ENCODE measurements at regions not wholly inside any gene's neighbourhood (a gene's known extent, or its start where the extent isn't known, plus 50 kb on each side); places are given as distances from the start of the nearest gene placed in this dataset.
"Not testable (repeated sequence)": the region's sequence is repeated elsewhere in the genome, so short reads cannot be mapped to it uniquely, and the experiment has no call there.

DNA sequence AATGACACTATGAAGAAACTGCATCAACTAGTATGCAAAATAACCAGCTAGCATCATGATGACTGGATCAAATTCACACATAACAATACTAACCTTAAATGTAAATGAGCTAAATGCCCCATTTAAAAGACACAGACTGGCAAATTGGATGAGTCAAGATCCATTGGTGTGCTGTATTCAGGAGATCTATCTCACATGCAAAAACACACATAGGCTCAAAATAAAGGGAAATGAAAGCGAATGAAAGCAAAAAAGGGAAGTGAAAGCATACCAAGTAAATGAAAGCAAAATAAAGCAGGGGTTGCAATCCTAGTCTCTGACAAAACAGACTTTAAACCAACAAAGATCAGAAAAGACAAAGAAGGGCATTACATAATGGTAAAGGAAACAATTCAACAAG, 272.3 kb upstream of the ECI2 start:
- not testable (repeated sequence) for H3K4me1 ChIP-seq (ENCODE audit: control insufficient read depth, insufficient read depth, low read length); H3K9ac ChIP-seq (ENCODE audit: low read depth, low read length); H3K4me3 ChIP-seq (ENCODE audit: low read depth, low read length); H3K27me3 ChIP-seq (ENCODE audit: control insufficient read depth, insufficient read depth, low read length); H3K9me3 ChIP-seq (ENCODE audit: control insufficient read depth, insufficient read depth, low read length); H3K27ac ChIP-seq (ENCODE audit: low read depth, low read length); H3K36me3 ChIP-seq (ENCODE audit: control insufficient read depth, insufficient read depth, low read length)

DNA sequence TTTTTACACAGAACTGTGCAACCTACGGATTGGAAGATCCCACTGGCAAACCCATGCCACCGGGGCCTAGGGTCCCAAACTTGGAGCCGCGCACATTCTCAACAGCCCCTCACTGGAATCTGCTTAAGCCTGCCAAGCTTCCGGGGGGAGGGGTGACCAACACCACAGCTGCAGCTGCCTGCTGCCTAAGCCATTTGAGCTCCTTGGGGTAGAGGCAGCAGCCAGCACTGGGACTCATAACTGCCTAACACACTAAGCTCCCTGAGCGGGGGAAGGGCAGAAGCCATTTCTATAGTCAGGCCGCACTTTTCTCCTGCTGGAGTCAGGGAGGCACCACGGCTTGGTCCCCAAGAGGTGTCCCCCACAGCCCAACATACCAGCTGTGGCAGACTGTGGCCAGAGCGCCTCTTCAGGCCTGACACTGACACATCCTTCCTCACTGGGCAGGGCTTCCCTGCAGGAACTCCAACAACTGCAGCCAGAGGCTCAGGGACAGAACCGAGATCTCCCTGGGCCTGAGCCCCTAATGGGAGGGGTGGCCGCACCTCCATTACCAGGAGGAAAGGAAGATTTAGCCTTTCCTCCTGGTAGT, 270.3 kb upstream of the ECI2 start:
- Histone ChIP-seq H3K4me1 (ENCODE audit: control insufficient read depth, insufficient read depth, low read length) (0 out of 2 replicates have a peak, but pooled peaks cover 4% of the 10 kb centered on the region), H3K9me3 (ENCODE audit: control insufficient read depth, insufficient read depth, low read length) (no peaks in the 10 kb centered on the region), H3K36me3 (ENCODE audit: control insufficient read depth, insufficient read depth, low read length) (no peaks in the 10 kb centered on the region), H3K27ac (ENCODE audit: low read depth, low read length) (no peak overlapping the region), H3K27me3 (ENCODE audit: control insufficient read depth, insufficient read depth, low read length) (no peaks in the 10 kb centered on the region), H3K9ac (ENCODE audit: low read depth, low read length) (no peak overlapping the region), H3K4me3 (ENCODE audit: low read depth, low read length) (no peak overlapping the region)

GRCh38 chr6:4404415-4404814, 269.0 kb upstream of the ECI2 start:
- Histone ChIP-seq H3K9me3 (ENCODE audit: control insufficient read depth, insufficient read depth, low read length) (no peaks in the 10 kb centered on the region), H3K4me1 (ENCODE audit: control insufficient read depth, insufficient read depth, low read length) (0 out of 2 replicates have a peak, but pooled peaks cover 4% of the 10 kb centered on the region), H3K27ac (ENCODE audit: low read depth, low read length) (no peak overlapping the region), H3K27me3 (ENCODE audit: control insufficient read depth, insufficient read depth, low read length) (no peaks in the 10 kb centered on the region), H3K4me3 (ENCODE audit: low read depth, low read length) (no peak overlapping the region), H3K36me3 (ENCODE audit: control insufficient read depth, insufficient read depth, low read length) (no peaks in the 10 kb centered on the region), H3K9ac (ENCODE audit: low read depth, low read length) (no peak overlapping the region)

GRCh38 chr6:4403828-4404227, 268.5 kb upstream of the ECI2 start:
- Histone ChIP-seq H3K36me3 (ENCODE audit: control insufficient read depth, insufficient read depth, low read length) (no peaks in the 10 kb centered on the region), H3K4me1 (ENCODE audit: control insufficient read depth, insufficient read depth, low read length) (0 out of 2 replicates have a peak, but pooled peaks cover 4% of the 10 kb centered on the region), H3K9me3 (ENCODE audit: control insufficient read depth, insufficient read depth, low read length) (no peaks in the 10 kb centered on the region), H3K9ac (ENCODE audit: low read depth, low read length) (no peak overlapping the region), H3K27me3 (ENCODE audit: control insufficient read depth, insufficient read depth, low read length) (no peaks in the 10 kb centered on the region), H3K27ac (ENCODE audit: low read depth, low read length) (no peak overlapping the region), H3K4me3 (ENCODE audit: low read depth, low read length) (no peak overlapping the region)

GRCh38 chr6:4403023-4403752, 267.8 kb upstream of the ECI2 start:
- Histone ChIP-seq H3K36me3 (ENCODE audit: control insufficient read depth, insufficient read depth, low read length) (no peaks in the 10 kb centered on the region), H3K9ac (ENCODE audit: low read depth, low read length) (no peak overlapping the region), H3K4me3 (ENCODE audit: low read depth, low read length) (no peak overlapping the region), H3K4me1 (ENCODE audit: control insufficient read depth, insufficient read depth, low read length) (0 out of 2 replicates have a peak, but pooled peaks cover 4% of the 10 kb centered on the region), H3K9me3 (ENCODE audit: control insufficient read depth, insufficient read depth, low read length) (no peaks in the 10 kb centered on the region), H3K27ac (ENCODE audit: low read depth, low read length) (no peak overlapping the region), H3K27me3 (ENCODE audit: control insufficient read depth, insufficient read depth, low read length) (no peaks in the 10 kb centered on the region)

GRCh38 chr6:4402477-4402976, 267.2 kb upstream of the ECI2 start:
- Histone ChIP-seq H3K27ac (ENCODE audit: low read depth, low read length) (no peak overlapping the region), H3K4me1 (ENCODE audit: control insufficient read depth, insufficient read depth, low read length) (0 out of 2 replicates have a peak, but pooled peaks cover 4% of the 10 kb centered on the region), H3K27me3 (ENCODE audit: control insufficient read depth, insufficient read depth, low read length) (no peaks in the 10 kb centered on the region), H3K9ac (ENCODE audit: low read depth, low read length) (no peak overlapping the region), H3K36me3 (ENCODE audit: control insufficient read depth, insufficient read depth, low read length) (no peaks in the 10 kb centered on the region), H3K4me3 (ENCODE audit: low read depth, low read length) (no peak overlapping the region), H3K9me3 (ENCODE audit: control insufficient read depth, insufficient read depth, low read length) (no peaks in the 10 kb centered on the region)

DNA sequence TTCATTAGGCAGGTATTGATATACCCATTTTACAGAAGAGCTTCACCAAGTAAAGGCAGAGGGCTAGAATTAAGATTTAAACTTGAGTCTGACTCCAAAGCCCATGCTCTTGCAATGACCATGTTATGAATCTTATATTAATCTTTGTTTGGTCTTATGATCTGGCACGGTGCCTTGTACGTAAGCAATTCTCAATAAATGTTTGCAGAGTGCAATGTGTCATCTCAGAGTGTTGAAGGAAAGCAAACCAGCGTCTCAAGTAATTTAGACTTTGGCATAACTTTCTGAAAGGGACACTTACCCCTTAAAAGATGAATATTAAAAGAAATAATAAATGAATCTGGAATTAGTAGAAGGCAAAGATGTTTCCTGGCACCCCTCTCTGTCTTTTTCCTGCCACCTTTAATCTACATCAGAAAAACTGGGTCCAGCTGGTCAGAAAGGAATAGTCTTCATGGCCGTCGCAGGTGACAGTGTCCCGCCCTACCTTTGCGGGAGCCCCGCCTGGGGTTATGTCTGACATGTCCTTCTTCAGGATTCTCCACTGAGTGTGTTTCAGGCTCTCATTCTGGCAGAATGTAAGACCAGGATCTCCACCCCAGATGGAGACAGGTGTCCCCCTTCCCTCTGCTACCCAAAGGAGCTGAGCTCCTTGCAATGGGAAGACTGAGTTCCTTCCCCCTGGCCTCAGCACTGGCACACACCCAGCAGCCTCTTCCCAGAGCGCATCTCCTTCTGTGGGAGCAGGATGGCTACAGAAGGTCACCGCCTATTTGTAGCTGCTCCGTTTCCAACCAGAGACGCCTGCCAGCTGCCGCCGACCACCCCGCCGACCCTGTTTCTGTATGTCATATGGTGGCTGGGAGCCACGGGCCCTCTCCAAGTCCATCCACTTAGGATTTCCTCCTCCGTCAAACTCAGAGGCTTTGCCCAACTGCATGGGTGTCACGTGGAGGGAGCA, 266.3 kb upstream of the ECI2 start:
- H3K9me3 ChIP-seq (ENCODE audit: control insufficient read depth, insufficient read depth, low read length): no peaks in the 10 kb centered on the region
- H3K36me3 ChIP-seq (ENCODE audit: control insufficient read depth, insufficient read depth, low read length): no peaks in the 10 kb centered on the region
- 0 out of 2 replicates have a peak, but pooled peaks cover 4% of the 10 kb centered on the region for H3K4me1 ChIP-seq (ENCODE audit: control insufficient read depth, insufficient read depth, low read length)
- H3K27me3 ChIP-seq (ENCODE audit: control insufficient read depth, insufficient read depth, low read length): no peaks in the 10 kb centered on the region
- H3K27ac ChIP-seq (ENCODE audit: low read depth, low read length): no peak overlapping the region
- no peak overlapping the region for H3K9ac ChIP-seq (ENCODE audit: low read depth, low read length)
- H3K4me3 ChIP-seq (ENCODE audit: low read depth, low read length): no peak overlapping the region

DNA sequence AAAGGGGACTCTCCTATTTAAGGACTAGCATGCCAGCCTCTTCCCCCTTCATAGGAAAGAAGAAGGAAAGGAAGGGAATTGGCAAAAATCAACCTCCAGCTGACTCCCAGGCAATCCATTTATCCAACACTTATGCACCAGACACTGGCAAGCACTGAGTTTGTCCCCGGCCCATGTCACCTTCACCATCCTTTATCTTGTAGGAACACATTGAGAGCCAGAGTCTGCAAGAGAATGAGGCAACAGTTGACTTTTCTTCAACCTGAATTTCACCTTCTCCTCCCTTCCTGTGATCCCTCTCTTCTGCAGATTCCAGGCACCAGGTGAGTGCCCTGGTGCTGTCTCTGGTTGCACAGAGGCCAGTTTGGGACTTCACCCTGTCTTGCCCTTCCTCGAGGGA, 264.3 kb upstream of the ECI2 start:
- Histone ChIP-seq H3K27ac (ENCODE audit: low read depth, low read length) (no peak overlapping the region), H3K36me3 (ENCODE audit: control insufficient read depth, insufficient read depth, low read length) (no peaks in the 10 kb centered on the region), H3K9ac (ENCODE audit: low read depth, low read length) (no peak overlapping the region), H3K9me3 (ENCODE audit: control insufficient read depth, insufficient read depth, low read length) (no peaks in the 10 kb centered on the region), H3K4me3 (ENCODE audit: low read depth, low read length) (no peak overlapping the region), H3K27me3 (ENCODE audit: control insufficient read depth, insufficient read depth, low read length) (no peaks in the 10 kb centered on the region), H3K4me1 (ENCODE audit: control insufficient read depth, insufficient read depth, low read length) (no peaks in the 10 kb centered on the region)

DNA sequence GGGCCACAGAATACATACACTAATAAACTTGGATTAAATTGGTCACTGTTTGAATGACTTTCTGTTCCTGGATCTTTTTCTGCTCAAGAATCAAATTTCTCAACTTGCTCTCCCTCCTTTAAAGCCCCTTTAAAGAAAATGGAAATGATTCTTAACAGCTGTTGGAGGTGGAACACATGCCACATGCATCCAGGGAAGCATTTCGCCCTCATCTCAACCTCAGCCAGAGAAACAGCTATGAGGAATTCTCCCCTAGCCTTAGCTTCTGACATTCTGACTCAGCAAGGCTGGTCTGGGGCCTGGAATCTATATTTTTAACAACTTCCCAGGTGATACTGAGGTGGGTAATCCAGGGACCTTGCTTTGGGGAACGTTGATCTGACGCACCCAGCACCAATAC, 263.4 kb upstream of the ECI2 start:
- Histone ChIP-seq H3K27me3 (ENCODE audit: control insufficient read depth, insufficient read depth, low read length) (no peaks in the 10 kb centered on the region), H3K27ac (ENCODE audit: low read depth, low read length) (no peak overlapping the region), H3K4me1 (ENCODE audit: control insufficient read depth, insufficient read depth, low read length) (no peaks in the 10 kb centered on the region), H3K36me3 (ENCODE audit: control insufficient read depth, insufficient read depth, low read length) (no peaks in the 10 kb centered on the region), H3K9me3 (ENCODE audit: control insufficient read depth, insufficient read depth, low read length) (no peaks in the 10 kb centered on the region), H3K4me3 (ENCODE audit: low read depth, low read length) (no peak overlapping the region), H3K9ac (ENCODE audit: low read depth, low read length) (no peak overlapping the region)

DNA sequence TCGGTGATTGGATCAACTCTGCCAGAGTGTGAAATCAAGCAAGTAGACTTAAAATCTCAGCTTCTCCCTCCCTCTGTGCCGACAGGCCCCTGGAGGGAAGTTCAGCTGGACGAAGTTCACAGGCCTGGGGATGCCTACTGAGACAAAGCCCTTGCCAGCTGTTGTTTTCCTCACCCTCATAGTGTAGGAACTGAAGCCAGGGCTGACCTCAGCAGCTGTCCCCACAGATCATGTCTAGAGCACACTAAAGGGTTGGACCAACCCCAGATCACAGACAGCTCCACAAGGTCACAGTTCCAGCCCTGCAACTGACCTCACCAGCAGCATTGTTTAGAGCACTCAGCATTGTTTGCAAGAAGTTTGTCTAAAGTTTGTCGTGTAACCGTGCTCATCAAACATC, 261.9 kb upstream of the ECI2 start:
- Histone ChIP-seq H3K9me3 (ENCODE audit: control insufficient read depth, insufficient read depth, low read length) (no peaks in the 10 kb centered on the region), H3K4me3 (ENCODE audit: low read depth, low read length) (no peak overlapping the region), H3K27me3 (ENCODE audit: control insufficient read depth, insufficient read depth, low read length) (no peaks in the 10 kb centered on the region), H3K4me1 (ENCODE audit: control insufficient read depth, insufficient read depth, low read length) (no peaks in the 10 kb centered on the region), H3K36me3 (ENCODE audit: control insufficient read depth, insufficient read depth, low read length) (no peaks in the 10 kb centered on the region), H3K9ac (ENCODE audit: low read depth, low read length) (no peak overlapping the region), H3K27ac (ENCODE audit: low read depth, low read length) (no peak overlapping the region)
